ENCODE measurements at regions not wholly inside any gene's neighbourhood (a gene's known extent, or its start where the extent isn't known, plus 50 kb on each side); places are given as distances from the start of the nearest gene placed in this dataset.

DNA sequence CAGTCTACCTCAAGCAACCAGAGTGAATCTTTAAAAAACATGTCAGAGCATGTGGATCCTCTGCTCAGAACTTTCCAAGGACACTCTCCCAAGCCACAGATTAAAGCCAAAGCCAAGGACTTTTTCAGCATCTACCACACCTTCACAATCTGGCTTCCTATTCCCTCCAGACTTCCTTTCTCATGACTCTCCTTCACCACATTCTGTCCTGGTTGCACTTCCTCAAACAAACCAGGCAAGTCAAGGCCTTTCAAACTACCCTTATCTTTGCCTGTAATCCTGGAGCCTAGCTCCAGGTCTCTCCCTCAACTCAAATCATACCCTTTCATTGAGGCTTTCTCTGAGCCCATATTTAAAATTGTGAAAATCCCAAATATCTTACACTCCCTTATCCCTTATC, 191.6 kb upstream of the GALNTL6 start:
- TF ChIP-seq, protein P1, sequence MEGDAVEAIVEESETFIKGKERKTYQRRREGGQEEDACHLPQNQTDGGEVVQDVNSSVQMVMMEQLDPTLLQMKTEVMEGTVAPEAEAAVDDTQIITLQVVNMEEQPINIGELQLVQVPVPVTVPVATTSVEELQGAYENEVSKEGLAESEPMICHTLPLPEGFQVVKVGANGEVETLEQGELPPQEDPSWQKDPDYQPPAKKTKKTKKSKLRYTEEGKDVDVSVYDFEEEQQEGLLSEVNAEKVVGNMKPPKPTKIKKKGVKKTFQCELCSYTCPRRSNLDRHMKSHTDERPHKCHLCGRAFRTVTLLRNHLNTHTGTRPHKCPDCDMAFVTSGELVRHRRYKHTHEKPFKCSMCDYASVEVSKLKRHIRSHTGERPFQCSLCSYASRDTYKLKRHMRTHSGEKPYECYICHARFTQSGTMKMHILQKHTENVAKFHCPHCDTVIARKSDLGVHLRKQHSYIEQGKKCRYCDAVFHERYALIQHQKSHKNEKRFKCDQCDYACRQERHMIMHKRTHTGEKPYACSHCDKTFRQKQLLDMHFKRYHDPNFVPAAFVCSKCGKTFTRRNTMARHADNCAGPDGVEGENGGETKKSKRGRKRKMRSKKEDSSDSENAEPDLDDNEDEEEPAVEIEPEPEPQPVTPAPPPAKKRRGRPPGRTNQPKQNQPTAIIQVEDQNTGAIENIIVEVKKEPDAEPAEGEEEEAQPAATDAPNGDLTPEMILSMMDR (IDR thresholded peaks at IDR 0.05) = no peak
- TF ChIP-seq, protein P2, sequence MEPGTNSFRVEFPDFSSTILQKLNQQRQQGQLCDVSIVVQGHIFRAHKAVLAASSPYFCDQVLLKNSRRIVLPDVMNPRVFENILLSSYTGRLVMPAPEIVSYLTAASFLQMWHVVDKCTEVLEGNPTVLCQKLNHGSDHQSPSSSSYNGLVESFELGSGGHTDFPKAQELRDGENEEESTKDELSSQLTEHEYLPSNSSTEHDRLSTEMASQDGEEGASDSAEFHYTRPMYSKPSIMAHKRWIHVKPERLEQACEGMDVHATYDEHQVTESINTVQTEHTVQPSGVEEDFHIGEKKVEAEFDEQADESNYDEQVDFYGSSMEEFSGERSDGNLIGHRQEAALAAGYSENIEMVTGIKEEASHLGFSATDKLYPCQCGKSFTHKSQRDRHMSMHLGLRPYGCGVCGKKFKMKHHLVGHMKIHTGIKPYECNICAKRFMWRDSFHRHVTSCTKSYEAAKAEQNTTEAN (CRISPR knock-in tag; IDR thresholded peaks at IDR 0.05) = no peak
- TF ChIP-seq, protein P3, sequence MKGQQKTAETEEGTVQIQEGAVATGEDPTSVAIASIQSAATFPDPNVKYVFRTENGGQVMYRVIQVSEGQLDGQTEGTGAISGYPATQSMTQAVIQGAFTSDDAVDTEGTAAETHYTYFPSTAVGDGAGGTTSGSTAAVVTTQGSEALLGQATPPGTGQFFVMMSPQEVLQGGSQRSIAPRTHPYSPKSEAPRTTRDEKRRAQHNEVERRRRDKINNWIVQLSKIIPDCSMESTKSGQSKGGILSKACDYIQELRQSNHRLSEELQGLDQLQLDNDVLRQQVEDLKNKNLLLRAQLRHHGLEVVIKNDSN (CRISPR knock-in tag; IDR thresholded peaks at IDR 0.05) = no peak
- TF ChIP-seq SMAD4 (CRISPR knock-in tag; IDR thresholded peaks at IDR 0.05) (no peak), CBFB (CRISPR knock-in tag; IDR thresholded peaks at IDR 0.05; ENCODE audit: low read depth) (no peak), RELA (CRISPR knock-in tag; IDR thresholded peaks at IDR 0.05; ENCODE audit: borderline replicate concordance) (no peak), ELF4 (CRISPR knock-in tag; IDR thresholded peaks at IDR 0.05; ENCODE audit: low read depth) (no peak)
- TF ChIP-seq, protein P4, sequence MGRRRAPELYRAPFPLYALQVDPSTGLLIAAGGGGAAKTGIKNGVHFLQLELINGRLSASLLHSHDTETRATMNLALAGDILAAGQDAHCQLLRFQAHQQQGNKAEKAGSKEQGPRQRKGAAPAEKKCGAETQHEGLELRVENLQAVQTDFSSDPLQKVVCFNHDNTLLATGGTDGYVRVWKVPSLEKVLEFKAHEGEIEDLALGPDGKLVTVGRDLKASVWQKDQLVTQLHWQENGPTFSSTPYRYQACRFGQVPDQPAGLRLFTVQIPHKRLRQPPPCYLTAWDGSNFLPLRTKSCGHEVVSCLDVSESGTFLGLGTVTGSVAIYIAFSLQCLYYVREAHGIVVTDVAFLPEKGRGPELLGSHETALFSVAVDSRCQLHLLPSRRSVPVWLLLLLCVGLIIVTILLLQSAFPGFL (CRISPR knock-in tag; IDR thresholded peaks at IDR 0.05; ENCODE audit: borderline replicate concordance) = no peak
